AG04450 (cell line): ENCODE measurements at regions not wholly inside any gene's neighbourhood (a gene's known extent, or its start where the extent isn't known, plus 50 kb on each side); places are given as distances from the start of the nearest gene placed in this dataset.

Experiments
- CTCF ChIA-PET: fragments of 300-600, 350-600 bp; formaldehyde crosslinking; extraction: SDS; loops from one replicate; lab custom pipeline; 2022; ENCODE audit warnings: antibody characterized with exemption, inconsistent platforms; lab: Charles Lee
- POLR2A ChIA-PET: fragments of 350-600 bp; formaldehyde crosslinking; extraction: SDS; loops from one replicate; lab custom pipeline; 2021; ENCODE audit warnings: antibody characterized with exemption, inconsistent platforms; lab: Yijun Ruan, JAX
- DNase-seq: peaks from one replicate; pipeline ENCODE4 v3.0.0-alpha.2; 2011; ENCODE audit warnings: low read depth, low spot score
- H3K27ac ChIP-seq: one replicate; pipeline ENCODE4 v1.5.1; 2012; ENCODE audit warnings: low read depth, low read length, control low read depth
- H3K27me3 ChIP-seq: one replicate; pipeline ENCODE4 v1.6.0; 2012; ENCODE audit warnings: low read length; ENCODE audit not compliant: control insufficient read depth, insufficient read depth
- H3K4me3 ChIP-seq: 2 replicates; pipeline ENCODE4 v1.5.1; 2011; ENCODE audit warnings: mild to moderate bottlenecking, low read depth, low read length, control low read depth
- H3K9me3 ChIP-seq: 2 replicates; pipeline ENCODE4 v1.5.1; 2012; ENCODE audit warnings: low read length; ENCODE audit not compliant: control insufficient read depth, insufficient read depth
- TF ChIP-seq, protein P1 (sequence below): IDR thresholded peaks from 2 replicates; pipeline ENCODE4 v1.5.1; 2011; ENCODE audit warnings: low read depth, low read length, control low read depth, inconsistent platforms

DNA sequence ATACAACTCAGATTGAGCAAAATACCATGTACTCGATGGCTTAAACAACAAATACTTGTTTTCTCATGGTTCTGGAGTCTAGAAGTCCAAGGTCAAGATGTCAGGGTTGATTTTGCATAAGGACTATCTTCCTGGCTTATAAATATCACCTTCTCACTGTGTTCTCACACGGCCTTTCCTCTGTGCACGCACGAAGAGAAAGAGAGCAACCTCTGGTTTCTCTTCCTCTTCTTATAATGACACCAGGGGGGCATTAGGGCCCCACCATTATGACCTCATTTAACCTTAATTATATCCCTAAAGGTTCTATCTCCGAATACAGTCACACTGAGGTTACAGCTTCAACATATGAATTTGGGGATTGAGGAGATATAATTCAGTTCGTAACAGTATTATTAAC, 504.0 kb downstream of the MAGEE1 start:
- Histone ChIP-seq H3K27ac (no peak overlapping the region), H3K4me3 (no peak overlapping the region), H3K27me3 (no peaks in the 10 kb centered on the region), H3K9me3 (no peaks in the 10 kb centered on the region)
- no peak for DNase-seq
- CTCF ChIA-PET = no interaction called here
- TF ChIP-seq, protein P1, sequence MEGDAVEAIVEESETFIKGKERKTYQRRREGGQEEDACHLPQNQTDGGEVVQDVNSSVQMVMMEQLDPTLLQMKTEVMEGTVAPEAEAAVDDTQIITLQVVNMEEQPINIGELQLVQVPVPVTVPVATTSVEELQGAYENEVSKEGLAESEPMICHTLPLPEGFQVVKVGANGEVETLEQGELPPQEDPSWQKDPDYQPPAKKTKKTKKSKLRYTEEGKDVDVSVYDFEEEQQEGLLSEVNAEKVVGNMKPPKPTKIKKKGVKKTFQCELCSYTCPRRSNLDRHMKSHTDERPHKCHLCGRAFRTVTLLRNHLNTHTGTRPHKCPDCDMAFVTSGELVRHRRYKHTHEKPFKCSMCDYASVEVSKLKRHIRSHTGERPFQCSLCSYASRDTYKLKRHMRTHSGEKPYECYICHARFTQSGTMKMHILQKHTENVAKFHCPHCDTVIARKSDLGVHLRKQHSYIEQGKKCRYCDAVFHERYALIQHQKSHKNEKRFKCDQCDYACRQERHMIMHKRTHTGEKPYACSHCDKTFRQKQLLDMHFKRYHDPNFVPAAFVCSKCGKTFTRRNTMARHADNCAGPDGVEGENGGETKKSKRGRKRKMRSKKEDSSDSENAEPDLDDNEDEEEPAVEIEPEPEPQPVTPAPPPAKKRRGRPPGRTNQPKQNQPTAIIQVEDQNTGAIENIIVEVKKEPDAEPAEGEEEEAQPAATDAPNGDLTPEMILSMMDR = no peak
- POLR2A ChIA-PET = no interaction called here

DNA sequence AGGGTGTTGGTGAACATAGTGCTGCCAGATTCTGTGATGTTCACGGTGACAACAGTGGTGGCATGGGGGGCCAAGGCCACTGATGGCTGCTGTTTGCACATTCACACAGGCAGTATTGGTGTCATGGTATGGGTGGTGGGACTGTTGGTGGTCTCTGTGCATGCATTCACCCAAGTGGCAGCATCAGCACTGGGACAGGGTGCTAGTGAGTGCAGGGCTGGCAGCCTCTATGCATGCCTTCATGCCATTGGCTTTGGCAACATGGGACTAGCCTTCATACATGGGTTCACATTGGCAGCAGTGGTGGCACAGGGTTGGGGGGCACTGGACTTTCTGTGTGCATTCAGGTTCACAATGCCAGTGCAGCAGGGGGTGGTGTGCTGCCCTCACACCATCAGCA, 489.7 kb upstream of the FGF16 start:
- Histone ChIP-seq H3K27ac (no peak overlapping the region), H3K4me3 (no peak overlapping the region), H3K9me3 (no peaks in the 10 kb centered on the region), H3K27me3 (no peaks in the 10 kb centered on the region)
- no peak for DNase-seq
- ChIA-PET POLR2A (no interaction called here), CTCF (no interaction called here)
- TF ChIP-seq, protein P1 = no peak

DNA sequence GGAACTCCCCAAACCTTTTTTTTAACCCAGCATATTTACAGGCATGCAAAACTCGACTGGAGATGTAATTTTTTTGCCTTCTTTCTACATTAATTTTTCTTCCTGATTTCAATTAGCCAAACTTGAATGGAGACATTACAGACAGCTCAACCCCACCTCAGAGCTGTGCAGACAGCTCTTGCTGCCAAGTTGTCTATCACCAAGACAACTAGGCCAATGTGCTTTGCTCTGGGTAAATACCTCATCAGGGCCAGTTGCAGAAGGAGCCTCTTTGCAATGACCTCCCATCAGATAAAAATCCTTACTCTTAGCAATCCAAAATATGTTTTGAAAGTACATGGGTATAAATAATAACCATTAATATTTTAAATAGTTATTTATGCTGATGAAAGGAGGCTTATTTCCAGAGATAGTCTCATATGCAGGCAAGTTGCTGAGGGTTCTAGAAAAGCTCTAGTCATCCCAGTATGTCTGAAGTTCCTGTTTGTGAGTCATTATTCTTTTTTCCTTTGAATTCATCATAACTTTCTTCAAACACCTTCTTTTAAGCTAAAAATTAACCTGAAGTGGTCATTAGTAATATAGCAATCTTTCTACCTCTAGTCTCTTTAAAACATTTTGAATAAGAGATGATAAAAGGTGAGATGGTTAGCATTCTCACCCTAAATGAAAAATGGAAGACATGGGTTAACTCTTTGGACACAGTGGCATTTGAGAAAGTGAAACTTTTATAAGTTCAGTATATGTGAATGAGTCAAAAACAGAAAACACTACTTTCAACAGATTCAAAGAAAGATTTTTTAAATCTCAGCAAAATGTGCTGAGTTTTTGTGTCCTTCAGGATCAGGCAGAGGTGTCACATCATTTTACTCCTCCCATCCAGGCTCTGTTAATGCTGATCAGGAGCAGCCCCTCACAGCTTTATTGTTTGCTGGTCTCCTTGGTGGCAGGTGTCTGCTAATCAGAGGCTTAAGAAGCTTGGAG, 475.5 kb upstream of the FGF16 start:
- Histone ChIP-seq H3K9me3 (no peaks in the 10 kb centered on the region), H3K27me3 (no peaks in the 10 kb centered on the region), H3K4me3 (no peak overlapping the region), H3K27ac (no peak overlapping the region)
- TF ChIP-seq, protein P1 = no peak
- ChIA-PET POLR2A (no interaction called here), CTCF (no interaction called here)
- DNase-seq = no peak

DNA sequence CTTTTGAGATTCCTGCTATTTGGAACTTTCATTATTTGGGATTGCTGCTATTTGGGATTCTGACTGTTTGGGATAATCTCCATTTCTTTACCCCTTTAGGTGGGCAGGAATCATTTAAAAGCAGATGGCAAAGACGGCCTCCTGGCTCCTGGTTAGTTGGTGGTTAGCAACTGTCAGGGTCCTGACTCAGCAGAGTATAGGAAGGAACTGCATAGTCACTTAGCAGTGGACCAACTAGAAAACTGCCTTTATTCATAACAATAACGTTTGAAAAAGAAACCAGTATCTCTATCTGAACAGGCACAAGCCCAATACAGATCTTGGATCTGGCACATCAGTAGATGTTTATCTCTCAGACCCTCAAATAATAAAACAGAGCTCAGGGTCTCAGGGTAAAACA, 469.7 kb upstream of the FGF16 start:
- no peaks in the 10 kb centered on the region for H3K9me3 ChIP-seq
- ChIA-PET CTCF (no interaction called here), POLR2A (no interaction called here)
- no peak for DNase-seq
- no peak overlapping the region for H3K4me3 ChIP-seq
- no peaks in the 10 kb centered on the region for H3K27me3 ChIP-seq
- TF ChIP-seq, protein P1 = no peak
- H3K27ac ChIP-seq = no peak overlapping the region

DNA sequence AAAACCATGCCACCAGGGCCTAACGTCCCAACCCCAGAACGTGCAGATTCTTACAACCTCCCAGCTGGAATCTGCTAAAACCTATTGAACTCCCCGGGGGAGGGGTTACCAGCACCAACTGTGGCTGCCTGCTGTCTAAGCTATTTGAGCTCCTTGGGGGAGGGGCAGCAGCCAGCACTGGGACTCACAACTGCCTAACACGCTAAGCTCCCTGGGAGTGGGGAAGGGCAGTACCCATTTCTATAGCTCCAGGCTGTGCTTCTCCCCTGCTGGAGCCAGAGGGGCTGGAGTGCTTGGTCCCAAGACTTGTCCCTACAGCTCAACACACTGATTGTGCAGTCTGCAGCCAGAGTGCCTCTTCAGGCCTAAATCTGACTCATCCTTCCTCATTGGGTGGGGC, 459.8 kb upstream of the FGF16 start:
- H3K9me3 ChIP-seq = no peaks in the 10 kb centered on the region; the same call in 1 of the 2 replicates
- TF ChIP-seq, protein P1 = no peak
- no peaks in the 10 kb centered on the region for H3K27me3 ChIP-seq
- ChIA-PET POLR2A (no interaction called here), CTCF (no interaction called here)
- no peak overlapping the region for H3K4me3 ChIP-seq
- no peak for DNase-seq
- no peak overlapping the region for H3K27ac ChIP-seq
